ENCODE measurements at regions not wholly inside any gene's neighbourhood (a gene's known extent, or its start where the extent isn't known, plus 50 kb on each side); places are given as distances from the start of the nearest gene placed in this dataset.

- DNase-seq, result no peak
Measured at GRCh38 chr13:61760102-61760501, 344.5 kb upstream of the PCDH20 start.

DNA sequence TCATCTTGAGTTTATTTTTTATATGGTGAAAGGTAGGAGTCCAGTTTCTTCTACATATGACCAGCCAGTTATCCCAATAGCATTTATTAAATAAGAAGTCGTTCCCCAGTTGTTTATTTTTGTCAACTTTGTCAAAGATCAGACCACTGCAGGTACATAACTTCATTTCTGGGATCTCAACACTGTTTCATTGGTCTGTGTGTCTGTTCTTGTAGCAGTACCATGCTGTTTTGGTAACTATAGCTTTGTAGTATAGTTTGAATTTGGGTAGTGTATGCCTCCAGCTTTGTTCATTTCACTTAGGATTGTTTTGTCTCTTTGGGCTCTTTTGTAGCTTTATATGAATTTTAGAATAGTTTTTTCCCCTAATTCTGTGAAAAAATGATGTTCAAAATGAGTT is 340.4 kb upstream of the PCDH20 start:
- DNase-seq, result no peak

DNA sequence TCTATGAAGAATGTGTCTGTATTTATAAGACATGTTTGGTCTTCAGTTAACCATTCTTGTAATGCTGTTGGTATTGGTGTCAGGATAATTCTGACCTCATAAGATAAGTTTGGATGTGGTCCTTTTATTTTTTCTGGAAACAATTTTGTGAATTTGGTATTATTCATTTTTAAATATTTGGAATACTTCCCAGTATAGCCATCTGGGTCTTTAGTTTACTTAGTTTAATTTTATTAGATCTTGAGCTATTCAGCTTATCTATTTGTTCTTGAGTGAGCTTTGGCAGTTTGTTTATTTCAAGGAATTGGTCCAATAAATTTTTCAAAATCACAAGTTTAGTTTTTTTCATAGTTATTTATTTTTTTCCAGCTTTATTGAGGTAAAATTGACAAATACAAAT is 335.4 kb upstream of the PCDH20 start:
- no peak for DNase-seq

GRCh38 chr13:61738236-61738750 is 322.6 kb upstream of the PCDH20 start:
- no peak for DNase-seq

GRCh38 chr13:61734683-61735082 is 319.0 kb upstream of the PCDH20 start:
- DNase-seq, result no peak

DNA sequence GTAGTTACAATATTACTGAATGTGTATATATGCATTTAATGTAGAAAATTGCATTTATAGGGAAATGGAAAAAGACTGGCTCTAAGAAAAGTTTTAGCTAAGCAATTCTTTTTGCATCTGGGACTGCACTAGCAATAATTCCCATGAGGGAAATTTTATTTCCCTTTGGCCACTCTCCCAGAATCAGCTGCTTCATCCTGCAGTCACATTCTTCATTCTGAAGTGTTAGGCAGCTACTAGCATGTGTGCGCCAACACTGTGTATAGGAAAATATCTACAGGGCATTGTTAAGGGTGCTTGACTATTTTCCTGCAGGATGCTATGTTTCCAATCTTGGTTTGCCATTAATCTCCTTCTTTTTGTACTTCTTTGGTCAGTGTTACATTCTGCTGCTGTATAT is 312.8 kb upstream of the PCDH20 start:
- DNase-seq, result no peak

DNA sequence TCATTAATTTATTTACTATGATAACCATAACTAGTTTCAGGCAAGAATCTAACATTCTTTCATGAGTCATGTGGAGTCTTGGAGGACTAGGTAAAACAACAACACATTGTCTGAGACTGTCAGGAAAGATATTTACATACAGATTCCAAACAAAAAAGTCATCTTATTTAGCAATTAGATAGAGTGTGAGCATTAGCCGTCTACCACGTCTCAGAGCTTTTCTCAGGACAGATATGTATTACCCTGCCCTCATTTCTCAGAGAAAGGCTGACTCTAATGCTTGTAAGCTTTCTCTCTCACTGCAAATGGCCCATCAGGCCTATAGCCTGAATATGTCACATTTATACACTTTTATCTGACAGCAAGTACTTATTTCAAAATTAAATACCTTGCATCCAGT is 312.1 kb upstream of the PCDH20 start:
- no peak for DNase-seq

DNA sequence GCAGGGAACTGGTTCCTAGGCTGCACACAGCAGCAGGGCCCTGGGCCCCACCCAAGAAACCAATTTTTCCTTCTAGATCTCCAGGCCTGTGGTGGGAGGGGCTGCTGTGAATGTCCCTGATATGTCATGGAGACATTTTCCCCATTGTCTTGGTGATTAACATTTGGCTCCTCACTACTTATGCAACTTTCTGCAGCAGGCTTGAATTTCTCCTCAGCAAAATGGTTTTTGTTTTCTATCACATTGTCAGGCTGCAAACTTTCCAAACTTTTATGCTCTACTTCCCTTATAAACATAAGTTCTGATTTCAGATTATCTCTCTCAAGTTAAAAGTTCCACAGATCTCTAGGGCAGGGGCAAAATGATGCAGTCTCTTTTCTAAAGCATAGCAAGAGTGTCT is 310.2 kb upstream of the PCDH20 start:
- no peak for DNase-seq

DNA sequence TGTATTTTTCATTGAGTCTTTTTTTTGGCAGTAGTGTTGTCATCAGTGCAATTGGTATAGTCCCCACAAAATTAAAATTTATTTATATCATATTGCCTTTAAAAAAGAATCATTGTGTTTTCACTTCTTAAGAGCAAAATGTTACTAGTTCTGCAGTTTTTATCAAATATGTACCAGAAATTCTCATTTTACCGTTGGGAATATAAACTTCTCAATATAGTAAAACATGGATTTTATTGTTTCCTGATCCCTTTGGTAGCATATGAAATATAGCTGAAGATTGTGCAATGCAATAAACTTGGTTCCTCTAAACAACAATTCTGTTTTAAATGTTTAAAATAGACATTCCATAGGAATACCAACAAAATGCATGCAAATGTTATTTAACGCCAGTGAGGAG is 306.5 kb upstream of the PCDH20 start:
- no peak for DNase-seq

DNA sequence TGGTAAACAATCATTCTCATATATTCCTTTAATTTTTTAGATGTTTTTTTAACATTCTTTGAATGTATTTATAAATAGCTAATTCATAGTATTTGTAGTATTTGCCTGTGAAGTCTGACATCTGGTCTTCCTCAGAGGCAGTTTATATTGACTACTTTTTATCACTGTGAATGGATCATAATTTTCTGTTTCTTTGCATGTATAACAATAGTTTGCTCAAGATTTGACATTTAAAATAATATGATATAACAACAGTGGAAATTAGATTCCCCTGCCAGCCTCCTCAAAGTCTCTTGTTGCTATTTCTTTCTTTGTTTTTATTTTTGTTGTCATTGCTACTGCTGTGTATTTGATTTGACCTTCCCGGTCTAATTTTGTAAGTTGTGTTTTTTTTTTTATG is 297.0 kb upstream of the PCDH20 start:
- DNase-seq, result no peak

DNA sequence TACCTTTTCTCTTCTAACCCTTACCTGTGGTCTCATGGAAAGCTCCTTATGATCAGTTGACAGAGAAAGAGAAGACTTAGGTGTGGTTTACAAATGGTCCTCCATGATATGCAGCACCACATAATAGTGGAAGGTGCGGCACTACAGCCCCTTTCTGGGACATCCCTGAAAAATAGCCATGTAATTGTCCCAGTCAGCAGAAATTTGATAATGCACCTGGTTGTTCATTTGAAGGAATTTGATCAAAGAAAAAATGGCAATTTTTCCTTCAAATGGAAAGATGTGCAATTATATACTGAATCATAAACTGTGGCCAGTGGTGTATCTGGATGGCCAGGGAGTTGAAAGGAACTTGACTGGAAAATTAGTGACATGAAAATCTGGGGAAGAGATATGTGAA is 293.6 kb upstream of the PCDH20 start:
- DNase-seq, result no peak

- no peak for DNase-seq
Measured at GRCh38 chr13:61706899-61707298, 291.2 kb upstream of the PCDH20 start.

GRCh38 chr13:61700620-61701019 is 285.0 kb upstream of the PCDH20 start:
- no peak for DNase-seq

DNA sequence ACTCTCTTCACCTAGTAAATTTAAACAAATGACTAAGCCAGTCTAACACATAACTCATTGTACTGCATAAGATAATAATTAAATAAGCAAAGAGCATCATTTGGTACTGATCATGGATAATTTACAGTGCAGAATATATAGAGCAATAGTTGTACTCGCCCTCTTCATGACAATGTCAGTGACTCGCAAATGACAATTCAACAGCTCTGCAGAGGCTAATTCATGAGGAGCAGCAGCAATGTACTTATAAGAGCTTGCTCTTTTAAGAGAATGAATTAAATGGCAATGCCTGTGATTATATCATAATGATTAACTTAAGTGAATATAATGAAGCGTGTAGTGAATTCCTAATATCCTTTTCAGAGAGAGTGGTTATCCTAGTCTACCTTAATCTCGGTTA is 284.5 kb upstream of the PCDH20 start:
- DNase-seq, result no peak

DNA sequence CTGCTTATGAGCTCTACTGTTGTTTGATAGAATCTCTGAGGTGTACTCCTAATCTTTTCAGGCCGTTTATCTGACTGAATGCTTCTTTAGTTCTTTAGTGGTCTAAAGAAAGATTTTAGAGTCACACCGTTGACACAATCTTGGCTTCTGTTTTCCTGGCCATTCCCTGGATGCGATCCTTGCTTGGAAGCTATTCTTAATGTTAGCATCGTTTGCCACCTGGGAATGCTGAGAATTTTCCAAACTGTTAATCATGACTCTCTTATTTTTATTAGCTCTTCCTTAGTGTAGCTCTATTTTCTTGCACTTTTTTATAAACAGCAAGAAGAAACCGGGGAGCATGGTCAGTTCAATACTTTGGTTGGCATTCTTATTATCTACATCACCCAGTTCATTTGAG is 281.0 kb upstream of the PCDH20 start:
- no peak for DNase-seq

- DNase-seq, result peak in 2 of 4 experiments; percentile 7 to 17
Measured at GRCh38 chr13:61695147-61695546, 279.5 kb upstream of the PCDH20 start.

- no peak for DNase-seq
Measured at GRCh38 chr13:61692691-61693090, 277.0 kb upstream of the PCDH20 start.

DNA sequence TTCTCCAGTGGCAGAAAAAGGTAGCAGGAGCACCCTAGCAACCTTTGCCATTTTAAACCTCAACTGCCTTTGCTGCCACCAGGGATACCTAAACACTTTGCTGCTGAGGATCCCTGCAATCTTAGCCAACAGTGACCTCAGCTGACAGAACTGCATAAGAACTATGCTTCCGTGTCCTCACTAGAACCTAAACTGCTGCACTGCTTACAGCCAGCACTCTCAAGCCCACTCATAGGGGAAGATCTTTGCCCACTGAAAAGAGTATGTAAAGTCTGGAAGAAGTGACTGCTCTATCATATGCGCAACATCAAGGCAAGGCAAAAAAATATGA is 270.0 kb upstream of the PCDH20 start:
- no peak for DNase-seq

- DNase-seq, result no peak
Measured at GRCh38 chr13:61684976-61685681, 269.5 kb upstream of the PCDH20 start.

- no peak for DNase-seq
Measured at GRCh38 chr13:61672756-61673155, 257.1 kb upstream of the PCDH20 start.

DNA sequence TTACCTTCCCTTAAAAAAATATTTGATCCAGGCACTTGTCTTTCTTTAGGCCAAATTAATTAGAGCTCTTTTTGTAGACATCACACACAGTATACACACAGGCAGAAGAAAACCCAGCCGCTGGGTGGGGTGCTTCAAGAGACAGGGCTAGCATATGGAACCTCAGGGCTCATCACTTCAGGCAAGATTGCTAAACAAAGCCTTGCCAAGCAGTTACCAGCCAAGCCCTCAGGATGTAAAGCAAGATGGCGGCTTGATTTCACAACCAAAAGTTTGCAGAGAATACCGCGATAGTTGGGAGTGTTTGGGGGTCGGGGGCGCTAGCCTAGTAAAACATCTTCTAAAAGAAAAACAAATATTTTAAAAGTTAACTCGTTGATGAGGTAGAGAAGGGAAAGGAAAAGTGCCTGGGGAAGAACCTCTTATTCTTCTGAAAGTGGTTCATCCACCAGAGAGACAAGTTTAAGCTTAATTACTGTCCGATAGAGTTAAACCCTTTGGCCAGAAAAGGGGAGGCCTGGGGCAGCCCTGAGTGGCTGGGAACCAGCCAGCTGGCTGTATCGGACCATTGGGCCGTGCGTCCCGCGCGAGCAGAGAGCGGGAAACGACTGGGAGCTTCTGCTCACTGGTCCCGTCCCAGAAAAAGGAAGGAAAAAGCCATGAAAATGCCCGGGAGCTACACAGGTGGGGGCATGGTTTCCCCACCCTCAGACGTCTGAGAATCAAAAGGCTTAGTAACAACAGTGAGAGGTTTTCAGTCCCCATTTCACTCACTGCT is 254.9 kb upstream of the PCDH20 start:
- no peak for DNase-seq

GRCh38 chr13:61664801-61665705 is 249.4 kb upstream of the PCDH20 start:
- DNase-seq, result no peak

- DNase-seq, result no peak
Measured at GRCh38 chr13:61654481-61654880, 238.8 kb upstream of the PCDH20 start.

Data from suppressor macrophage (primary cell).